Kidney epithelial cell (primary cell): ENCODE measurements at regions not wholly inside any gene's neighbourhood (a gene's known extent, or its start where the extent isn't known, plus 50 kb on each side); places are given as distances from the start of the nearest gene placed in this dataset.

Experiments used
- DNase-seq: peaks from one replicate; pipeline ENCODE4 v3.0.0-alpha.2; 2010; ENCODE audit warnings: low read depth
- H3K27me3 ChIP-seq: 2 replicates; pipeline ENCODE4 v1.6.0; 2011; ENCODE audit warnings: low read length; ENCODE audit not compliant: control insufficient read depth, insufficient read depth
- H3K36me3 ChIP-seq: 2 replicates; pipeline ENCODE4 v1.5.1; 2011; ENCODE audit warnings: low read length; ENCODE audit not compliant: control insufficient read depth, insufficient read depth
- H3K4me3 ChIP-seq: 2 replicates; pipeline ENCODE4 v1.5.1; 2011; ENCODE audit warnings: low read depth, mild to moderate bottlenecking, control low read depth, low read length
- TF ChIP-seq, protein P1 (sequence below): IDR thresholded peaks from 2 replicates; pipeline ENCODE4 v1.5.1; 2011; ENCODE audit warnings: mild to moderate bottlenecking, moderate library complexity, low read length, control low read depth, inconsistent platforms; ENCODE audit not compliant: insufficient read depth, poor library complexity, severe bottlenecking

GRCh38 chr5:77558266-77558665 is 66.2 kb upstream of the WDR41 start:
- H3K27me3 ChIP-seq: peaks cover 2% of the 10 kb centered on the region
- no peak for DNase-seq
- no peaks in the 10 kb centered on the region for H3K36me3 ChIP-seq
- TF ChIP-seq, protein P1, sequence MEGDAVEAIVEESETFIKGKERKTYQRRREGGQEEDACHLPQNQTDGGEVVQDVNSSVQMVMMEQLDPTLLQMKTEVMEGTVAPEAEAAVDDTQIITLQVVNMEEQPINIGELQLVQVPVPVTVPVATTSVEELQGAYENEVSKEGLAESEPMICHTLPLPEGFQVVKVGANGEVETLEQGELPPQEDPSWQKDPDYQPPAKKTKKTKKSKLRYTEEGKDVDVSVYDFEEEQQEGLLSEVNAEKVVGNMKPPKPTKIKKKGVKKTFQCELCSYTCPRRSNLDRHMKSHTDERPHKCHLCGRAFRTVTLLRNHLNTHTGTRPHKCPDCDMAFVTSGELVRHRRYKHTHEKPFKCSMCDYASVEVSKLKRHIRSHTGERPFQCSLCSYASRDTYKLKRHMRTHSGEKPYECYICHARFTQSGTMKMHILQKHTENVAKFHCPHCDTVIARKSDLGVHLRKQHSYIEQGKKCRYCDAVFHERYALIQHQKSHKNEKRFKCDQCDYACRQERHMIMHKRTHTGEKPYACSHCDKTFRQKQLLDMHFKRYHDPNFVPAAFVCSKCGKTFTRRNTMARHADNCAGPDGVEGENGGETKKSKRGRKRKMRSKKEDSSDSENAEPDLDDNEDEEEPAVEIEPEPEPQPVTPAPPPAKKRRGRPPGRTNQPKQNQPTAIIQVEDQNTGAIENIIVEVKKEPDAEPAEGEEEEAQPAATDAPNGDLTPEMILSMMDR: no peak
- no peak overlapping the region for H3K4me3 ChIP-seq

DNA sequence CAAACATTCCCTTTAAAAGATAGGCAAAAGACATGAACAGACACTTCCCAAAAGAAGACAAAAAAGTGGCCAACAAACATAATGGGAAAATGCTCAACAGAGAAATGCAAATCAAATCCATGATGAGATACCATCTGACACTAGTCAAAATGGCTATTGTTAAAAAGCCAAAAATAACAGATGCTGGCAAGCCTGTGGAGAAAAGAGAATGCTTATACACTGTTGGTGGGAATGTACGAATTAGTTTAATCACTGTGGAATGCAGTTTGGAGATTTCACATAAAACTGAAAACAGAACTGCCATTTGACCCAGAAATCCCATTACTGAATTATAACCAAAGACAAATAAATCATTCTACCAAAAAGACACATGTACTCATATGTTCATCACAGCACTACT is 58.3 kb upstream of the WDR41 start:
- TF ChIP-seq, protein P1: no peak
- H3K4me3 ChIP-seq: no peak overlapping the region
- no peaks in the 10 kb centered on the region for H3K36me3 ChIP-seq
- DNase-seq: no peak
- peaks cover 2% of the 10 kb centered on the region for H3K27me3 ChIP-seq

DNA sequence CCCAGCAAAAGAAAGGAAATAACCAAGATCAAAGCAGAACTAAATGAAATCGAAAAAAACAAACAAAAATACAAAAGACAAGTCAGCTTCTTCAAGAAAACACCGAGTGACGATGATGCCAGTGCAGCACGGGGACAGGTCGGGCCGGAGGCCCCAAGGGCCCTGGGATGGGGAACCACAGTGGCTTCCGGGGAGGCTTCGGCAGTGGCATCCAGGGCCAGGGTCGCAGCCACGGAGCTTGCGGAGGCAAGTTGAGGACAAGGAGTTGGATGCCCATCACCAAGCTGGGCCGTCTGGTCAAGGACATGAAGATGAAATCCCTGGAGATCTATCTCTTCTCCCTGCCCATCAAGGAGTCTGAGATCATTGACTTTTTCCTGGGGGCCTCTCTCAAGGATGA is 53.2 kb upstream of the WDR41 start:
- H3K4me3 ChIP-seq: no peak overlapping the region
- no peak for DNase-seq
- H3K36me3 ChIP-seq: no peaks in the 10 kb centered on the region
- peaks cover 2% of the 10 kb centered on the region for H3K27me3 ChIP-seq
- TF ChIP-seq, protein P1: no peak
